Left kidney (tissue), 1 donor: ENCODE measurements at regions not wholly inside any gene's neighbourhood (a gene's known extent, or its start where the extent isn't known, plus 50 kb on each side); places are given as distances from the start of the nearest gene placed in this dataset.
"Not testable (repeated sequence)": the region's sequence is repeated elsewhere in the genome, so short reads cannot be mapped to it uniquely, and the experiment has no call there.

Experiments used
- DNase-seq: peaks from one replicate; pipeline ENCODE4 v3.0.0-alpha.2; 2013

DNA sequence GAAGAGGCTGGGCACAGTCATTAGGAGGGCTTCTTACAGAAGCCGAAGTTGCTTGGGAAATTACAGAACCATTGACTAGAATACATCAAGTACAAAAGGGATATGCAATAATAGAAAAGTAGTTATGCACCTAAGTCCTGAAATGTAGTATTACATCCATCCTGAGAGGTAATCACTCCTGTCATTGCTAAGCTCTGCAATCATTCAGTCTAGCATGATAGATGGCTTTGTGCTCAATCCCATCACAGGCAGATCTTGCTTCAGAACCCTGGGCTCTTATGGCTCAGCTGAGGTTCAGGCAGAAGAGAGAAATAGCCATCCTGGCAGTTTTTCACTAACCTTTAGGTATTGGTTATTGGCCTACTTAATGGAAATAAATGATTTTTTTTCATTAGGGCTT lies 231.7 kb upstream of the AFF2 start:
- no peak for DNase-seq

DNA sequence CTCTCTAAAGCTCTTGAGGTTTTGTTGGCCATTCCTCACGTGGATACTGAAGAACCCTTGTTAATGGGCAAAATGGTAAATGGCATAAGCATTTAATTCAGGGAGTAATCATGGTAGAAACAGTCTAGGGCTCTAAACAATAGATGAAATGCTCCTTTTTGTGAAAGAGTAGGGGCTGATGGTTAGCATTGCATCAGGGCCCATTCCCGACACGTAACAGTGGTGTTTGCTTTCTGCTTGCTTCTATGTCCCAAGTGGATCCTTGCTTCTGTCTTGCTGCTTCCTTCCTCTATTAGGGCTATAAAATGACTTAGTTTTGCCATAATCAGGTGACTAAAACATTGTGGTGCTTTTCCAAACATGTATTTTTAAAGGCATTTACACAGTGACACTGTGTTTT lies 230.9 kb upstream of the AFF2 start:
- no peak for DNase-seq

DNA sequence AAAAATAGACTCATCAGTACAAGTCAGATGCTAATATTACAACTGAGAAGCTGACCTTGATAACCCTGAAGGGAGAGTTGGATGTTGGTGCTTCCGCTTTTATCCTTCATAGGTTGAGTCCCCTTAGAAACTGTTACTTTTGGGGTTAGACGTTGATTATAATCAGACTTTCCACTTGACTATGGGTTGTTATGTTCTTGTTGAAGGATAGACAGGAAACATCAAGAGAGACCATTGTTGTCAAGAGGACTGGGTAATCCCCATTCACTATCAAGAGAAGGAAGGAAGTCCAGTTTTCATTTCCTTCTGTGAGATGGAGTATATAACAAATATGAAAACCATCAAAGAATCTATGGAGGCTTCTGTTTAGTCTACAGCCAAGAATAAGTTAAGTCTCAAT lies 229.9 kb upstream of the AFF2 start:
- DNase-seq = no peak

DNA sequence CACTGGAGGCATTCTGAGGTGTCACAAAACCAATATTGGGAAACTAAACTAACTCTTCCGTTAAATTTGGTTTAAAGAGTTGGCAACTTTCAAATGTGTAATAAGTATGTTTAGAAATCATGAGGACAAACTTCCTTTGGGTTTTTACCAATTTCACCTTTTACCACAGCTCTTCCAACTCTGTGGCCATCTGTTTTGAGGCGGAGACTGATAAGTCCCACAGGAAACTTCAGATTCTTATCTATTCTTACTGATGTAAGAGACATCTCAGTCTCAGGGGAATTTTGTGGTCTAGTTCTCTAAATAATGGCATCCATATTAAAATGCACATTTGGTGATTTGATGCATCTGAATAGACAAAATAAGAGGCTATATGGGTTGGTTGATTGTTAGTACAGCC lies 229.2 kb upstream of the AFF2 start:
- DNase-seq = no peak

DNA sequence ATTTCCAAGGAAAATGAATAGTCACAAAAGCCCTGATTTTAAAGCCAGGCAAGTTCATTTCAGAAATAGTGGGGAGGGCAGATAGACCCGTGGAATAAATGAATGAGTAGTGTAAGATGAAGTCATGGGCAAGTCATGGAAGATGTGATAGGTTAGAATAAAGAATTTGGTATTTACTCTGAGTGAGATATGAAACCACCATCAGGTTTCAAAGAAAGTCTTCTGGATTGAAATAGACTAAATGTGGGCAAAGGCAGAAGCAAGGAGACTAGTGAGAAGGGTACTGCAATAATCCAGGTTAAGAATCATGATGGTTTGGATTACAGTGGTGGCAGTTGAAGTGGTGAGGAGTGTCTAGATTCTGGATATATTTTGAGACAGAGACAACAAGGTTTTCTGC lies 218.5 kb upstream of the AFF2 start:
- DNase-seq = no peak

DNA sequence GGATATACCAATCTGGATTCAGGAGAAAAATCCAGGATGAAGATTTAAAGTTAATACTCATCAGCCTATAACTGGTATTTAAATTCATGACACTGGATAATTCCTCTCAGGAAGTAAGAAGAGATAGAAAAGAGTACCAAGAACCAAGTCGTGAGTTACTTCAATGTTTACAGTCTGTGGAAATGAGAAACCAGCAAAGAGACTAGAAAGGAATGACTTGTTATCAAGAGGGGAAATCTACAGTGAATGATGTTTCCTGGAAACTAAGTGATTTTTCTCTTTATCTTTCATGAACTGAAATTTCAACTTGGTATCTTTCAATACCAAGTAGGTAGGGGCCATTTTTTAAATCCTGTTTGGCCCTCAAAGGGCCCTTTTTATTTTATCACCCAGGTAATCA lies 217.9 kb upstream of the AFF2 start:
- DNase-seq = no peak

DNA sequence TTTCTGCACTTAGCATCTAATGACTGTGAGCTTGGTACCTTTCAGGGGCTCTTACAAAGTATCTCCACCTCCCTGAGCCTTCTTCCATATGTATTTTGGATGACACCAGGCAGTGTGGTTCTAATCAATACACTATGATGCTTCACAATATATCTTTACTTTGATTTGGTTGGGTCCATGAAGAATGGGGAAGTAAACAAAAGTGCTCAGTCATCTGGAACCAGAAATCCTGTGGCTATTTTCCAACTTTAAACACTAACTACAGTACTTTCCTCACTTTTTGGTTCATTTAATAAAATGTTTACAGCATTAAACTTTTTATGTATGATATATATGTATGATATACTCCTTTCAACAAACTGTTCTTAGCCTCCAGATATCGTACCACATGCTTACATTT lies 216.4 kb upstream of the AFF2 start:
- no peak for DNase-seq

DNA sequence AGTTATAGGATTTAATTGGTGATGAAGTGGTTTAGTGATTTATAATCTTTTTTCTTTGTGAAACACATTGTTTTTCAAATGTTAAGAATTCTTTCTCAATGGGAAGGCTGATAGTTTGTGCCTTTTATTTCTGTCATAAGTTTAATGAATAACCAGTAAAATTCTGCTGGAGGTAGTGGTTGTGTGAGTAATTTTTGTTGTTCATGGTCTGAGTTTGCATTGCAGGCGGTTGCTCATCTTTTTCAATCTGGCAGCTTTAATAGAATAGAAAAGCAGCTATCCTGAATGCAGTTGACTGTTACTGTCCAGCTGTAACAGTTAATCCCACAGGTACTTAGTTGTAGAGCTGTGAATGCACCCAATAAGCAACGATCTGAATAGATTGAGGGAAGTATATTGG lies 215.6 kb upstream of the AFF2 start:
- DNase-seq = no peak

DNA sequence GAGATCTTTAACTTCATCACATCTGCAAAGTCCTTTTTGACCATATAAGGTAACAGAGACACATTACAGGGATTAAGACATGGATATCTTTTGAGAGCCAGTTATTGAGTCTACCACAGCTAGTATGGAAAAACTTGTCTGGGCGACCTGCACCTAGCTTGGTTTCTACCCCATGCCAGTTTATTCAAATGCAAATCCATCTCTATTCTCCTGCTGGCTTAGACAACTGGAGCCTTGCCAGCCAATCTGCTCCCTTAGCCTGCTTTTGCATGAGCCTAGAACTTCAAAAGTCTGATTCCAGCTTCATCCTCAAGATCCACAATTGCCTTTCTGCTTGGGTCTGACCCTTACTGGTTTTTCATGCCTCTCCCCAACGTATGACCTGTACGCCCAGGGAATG lies 212.0 kb upstream of the AFF2 start:
- no peak for DNase-seq

DNA sequence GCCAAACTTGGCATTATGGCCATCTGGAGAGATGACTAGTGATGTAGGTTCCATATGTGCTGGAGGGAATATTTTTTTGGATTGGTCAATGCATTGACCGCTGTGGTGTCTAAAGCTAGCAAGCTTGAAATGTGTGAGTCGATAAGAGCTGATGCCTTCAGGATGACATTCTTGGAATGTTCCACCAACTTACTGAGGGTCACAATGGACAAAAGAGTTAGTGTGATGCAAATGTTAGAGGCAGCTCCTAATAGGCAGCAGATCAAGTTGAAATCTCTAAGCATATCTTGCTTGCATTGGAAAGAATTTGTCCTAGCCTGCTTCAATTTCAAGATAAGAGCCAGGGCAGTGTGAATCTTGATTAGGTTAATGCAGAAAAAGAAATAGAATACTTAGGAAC lies 210.4 kb upstream of the AFF2 start:
- no peak for DNase-seq

DNA sequence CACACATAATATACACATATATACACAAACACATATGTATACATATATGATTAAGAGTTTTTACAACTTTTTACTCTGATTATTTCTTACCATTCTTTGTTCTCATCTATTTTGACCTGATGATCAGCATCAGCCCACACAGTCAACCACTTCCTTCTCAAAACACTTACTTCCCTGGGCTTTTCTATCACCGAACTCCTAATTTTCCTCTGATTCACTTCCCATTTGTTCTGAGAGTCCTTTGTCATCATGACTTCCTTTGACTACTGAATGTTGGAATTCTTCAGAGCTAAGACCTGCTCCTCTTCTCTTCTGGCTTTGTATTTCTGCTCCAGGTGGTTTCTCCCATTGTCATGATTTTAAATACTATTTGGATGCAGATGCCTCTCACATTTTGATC lies 209.5 kb upstream of the AFF2 start:
- DNase-seq = no peak

DNA sequence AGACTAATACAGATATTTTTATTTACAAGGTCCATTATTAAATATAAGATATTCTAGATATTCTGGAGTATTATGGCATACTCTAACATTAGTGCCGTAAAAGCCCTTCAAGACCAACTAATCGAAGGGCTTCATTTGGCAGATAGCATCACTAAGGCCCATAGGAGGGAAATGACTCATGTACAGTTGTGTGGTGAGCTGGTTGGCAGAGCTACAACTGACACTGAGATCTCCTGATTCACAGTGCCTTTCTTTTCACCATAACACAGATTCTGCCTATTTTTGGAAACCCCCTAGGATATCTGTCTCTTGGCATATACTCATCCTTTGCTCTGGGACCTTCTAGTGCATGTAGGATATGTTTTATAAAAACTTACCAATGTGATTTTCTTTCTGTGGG lies 201.7 kb upstream of the AFF2 start:
- DNase-seq = no peak

DNA sequence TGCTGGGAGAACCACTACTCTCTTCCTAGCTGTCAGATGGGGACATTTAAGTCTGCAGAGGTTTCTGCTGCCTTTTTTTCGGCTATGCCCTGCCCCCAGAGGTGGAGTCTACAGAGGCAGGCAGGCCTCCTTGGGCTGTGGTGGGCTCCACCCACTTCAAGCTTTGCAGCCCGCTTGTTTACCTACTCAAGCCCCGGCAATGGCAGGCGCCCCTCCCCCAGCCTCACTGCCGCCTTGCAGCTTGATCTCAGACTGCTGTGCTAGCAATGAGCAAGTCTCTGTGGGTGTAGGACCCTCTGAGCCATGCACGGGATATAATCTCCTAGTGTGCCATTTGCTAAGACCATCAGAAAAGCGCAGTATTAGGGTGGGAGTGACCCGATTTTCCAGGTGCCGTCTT lies 195.2 kb upstream of the AFF2 start:
- DNase-seq = not testable (repeated sequence)

DNA sequence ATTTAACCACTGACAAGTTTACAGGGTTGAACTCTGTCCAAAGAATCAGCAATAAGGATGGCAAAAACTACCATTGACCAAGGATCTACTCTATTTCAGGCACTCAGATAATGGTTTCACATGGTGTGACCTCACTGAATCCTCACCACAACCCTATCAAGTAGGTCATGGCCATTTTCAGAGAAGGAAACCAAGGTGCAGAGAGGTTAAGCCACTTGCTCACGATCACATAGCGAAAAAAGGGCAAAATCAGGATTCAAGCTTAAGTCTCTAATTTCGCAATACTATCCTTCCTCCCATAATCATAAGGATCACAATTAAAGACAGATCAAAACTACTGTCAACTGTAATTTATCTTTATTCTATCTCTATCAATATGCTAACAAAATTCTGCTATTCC lies 191.0 kb upstream of the AFF2 start:
- no peak for DNase-seq

DNA sequence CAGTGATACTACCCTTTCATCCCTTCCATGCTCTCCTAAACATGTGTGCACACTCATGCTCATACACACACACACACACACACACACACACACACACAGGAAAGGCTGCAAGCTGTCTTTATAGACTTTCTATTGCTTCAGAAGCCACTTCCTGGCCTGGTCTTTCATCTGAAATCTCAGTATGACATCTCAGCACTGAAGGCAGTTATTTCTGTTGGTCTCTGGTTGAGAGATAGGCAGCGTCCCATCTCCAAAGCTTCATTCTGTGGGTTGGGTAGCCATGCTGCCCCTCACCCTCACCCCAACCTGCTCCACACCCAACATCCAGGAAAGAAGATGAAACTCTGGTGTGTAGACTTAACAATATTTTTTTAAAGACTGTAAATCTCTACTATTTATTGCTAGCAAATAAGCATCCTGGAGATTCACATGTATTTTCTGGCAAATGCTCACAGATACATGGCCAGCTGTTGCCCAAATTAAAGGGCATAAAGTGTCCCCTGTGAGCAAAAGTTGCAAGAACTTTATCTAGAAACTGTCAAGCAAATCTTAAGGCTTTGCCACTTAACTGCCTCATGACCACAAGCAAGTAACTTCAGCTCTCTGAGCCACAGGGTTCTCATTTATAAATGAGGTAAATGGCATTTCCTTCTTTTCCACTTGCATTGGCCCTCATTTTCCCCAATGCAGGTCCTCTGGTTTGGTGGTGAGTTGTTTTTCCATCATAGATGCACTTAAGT lies 189.8 kb upstream of the AFF2 start:
- no peak for DNase-seq

DNA sequence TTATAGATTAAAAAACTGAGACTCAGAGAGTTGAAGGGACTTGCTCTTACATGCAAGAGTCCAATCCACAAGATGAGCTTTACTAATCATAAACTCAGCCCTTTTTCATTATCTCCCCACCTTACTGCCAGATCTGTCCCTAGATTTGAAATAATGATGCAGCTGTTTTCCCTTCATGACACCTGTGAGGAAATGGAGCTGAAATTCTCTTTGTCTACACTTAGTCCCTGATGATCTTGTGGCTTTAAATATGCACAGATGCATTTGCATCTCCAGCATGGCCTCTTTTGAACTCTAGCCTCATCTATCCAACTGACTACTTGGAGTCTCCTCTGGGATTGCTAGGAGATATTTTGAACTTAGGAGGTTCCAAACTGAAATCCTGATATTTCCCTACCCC lies 188.9 kb upstream of the AFF2 start:
- no peak for DNase-seq

DNA sequence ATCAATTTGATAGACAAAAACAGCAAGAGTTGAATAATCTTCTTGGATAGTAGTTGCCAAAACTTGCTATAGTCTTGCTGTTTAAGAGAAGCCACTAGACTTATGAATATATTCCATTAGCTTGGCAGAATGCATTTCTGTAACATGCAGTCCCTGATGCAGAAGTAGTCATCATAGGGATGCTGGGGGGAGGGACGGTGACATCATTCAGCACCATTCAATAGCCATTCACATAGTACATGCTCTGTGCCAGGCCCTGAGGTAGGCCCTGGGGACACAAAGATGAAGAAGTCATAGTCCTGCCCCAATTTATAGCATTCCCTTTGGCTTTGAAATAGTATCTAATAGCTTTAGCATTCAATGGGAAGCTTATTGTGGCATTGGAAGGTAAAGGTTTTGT lies 185.5 kb upstream of the AFF2 start:
- DNase-seq = no peak

DNA sequence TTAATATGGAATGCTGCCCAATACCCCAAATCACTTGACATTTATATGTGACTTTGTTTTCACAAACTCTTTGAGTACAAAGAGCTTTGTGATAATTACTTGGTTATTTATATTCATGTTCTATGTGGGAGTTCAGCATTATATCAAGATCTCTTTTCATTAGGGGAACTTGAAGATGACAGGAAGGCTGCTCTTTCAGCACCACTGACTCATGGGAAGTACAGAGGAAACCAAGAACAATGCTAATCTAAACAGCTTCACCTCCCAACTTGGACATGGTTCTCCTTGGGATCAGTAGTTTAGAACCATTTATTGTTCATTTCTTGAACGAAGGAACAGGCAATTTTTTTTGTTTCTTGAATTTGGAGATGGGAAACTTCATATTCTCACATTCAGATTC lies 184.0 kb upstream of the AFF2 start:
- no peak for DNase-seq

DNA sequence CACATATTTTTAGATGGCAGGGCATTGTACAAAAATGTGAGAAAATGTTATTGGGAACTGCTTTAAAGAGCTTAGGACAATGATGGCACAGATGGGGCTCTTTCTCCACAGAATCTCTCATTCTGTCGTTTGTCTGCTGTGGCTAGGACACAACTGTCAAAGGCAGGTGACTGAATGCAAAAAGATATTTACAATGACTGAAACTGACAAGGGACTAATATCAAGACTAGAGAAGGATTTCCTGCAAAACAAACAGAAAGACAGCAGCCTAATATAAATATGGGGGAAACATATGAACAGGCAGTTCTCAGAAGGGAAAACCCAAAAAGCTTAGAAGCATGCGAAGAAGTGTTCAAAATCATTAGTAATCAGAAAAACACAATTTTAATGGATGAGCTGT lies 177.5 kb upstream of the AFF2 start:
- DNase-seq = no peak

DNA sequence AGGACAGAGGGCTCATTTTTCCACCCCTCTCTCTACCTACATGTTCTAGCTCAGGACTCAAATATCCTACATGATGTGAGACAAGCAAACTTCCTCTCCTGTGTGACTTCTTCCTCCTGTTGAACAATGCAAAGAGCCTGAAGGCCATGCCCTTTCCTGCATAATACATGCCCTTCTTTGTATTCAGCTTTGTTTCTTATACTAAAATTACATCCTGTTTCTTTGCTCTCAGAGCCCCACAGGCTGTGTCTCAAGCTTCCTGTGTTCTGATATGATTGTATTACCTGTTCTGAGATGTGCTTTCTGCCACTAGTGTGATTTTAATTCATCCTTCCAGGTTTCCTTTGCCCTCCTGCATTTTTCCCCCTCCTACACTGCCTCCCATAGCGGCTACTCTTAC lies 166.4 kb upstream of the AFF2 start:
- no peak for DNase-seq

DNA sequence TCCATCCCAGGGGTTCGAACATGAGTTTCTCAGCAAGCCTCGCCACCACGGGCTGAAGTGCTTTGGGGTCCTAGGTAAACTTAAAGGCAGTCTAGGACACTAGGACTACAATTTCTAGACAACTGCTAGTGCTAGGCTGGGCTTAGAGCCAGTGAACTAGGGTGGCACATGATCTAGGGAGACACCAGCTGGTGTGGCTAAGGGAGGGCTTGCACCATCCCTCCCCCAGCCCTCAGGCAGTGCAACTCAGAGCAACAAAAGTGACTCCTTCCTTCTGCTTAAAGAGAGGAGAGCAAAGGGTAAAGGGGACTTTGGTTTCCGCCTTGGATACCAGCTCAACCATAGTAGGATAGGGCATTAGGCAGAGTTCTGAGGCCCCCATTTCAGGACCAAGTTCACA lies 162.5 kb upstream of the AFF2 start:
- DNase-seq = no peak

DNA sequence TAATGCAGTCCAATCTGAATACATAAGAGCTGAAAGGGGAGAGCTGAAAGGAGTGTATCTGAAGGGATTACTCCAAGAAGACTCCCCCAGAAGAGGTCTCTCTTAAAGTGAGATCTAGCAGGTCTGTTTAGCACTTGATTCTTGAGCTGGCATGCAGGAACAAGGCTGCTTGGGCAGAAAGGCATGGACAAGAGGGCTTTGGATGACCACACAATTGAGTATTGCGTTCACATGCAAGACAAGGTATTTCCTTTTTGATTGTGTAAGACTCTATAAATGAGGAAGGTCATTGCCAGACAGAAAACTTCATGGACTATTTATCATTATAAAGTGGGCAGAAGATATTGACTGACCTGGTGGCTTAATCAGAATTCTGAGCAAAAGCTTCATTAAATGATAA lies 145.5 kb upstream of the AFF2 start:
- no peak for DNase-seq

DNA sequence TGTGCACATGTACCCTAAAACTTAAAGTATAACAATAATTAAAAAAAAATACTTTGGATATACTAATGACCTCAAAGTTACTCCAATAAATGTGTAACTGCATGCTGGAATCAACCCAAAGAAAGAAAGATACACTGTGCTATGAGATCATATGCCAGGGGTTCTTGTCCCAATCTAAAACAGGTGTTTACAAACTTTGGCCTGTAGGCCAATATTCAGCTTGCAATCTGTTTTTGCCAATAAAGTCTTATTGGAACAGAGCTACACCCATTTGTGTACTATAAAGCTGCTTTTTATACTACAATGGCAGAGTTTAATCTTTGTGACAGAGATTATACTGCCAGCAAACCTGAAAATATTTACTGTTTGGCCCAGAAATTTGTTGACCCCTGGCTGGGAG lies 138.8 kb upstream of the AFF2 start:
- DNase-seq = no peak

DNA sequence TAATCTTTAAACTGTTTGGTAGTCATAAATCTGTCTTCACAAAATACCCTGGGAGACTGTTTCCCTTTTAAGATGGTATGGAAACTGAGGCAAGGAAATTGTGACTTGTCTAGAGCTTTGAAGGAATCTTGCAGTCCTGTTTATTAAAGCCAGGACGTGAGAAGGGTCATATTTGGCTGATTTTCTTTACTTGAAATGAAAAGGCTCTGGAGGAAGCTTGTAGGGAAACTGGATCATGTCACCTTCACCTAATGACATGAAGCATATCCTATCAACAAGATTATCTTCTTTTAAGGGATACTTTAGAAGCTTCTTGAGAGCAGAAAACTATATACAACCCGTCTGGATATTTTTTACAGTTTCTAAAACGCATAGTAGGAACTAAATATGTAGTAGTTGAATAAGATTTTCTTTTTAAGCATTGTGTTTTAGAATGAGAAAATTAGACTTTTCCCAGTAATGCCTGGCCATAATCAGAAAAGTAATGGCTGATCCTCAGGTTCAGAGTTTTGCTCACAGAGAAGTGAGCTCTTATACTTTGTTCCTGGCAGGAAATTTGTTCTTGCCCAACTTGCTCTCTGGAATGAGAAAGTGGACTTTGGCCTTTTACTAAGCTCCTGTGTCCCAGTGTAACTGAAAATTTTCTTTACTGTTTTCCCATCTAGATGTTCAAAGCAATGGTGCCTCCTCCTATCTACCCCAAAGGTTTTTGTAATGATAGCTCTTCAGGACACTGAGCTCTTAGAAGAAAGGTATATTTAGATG lies 136.8 kb upstream of the AFF2 start:
- no peak for DNase-seq
